ENCODE measurements at regions not wholly inside any gene's neighbourhood (a gene's known extent, or its start where the extent isn't known, plus 50 kb on each side); places are given as distances from the start of the nearest gene placed in this dataset.

DNA sequence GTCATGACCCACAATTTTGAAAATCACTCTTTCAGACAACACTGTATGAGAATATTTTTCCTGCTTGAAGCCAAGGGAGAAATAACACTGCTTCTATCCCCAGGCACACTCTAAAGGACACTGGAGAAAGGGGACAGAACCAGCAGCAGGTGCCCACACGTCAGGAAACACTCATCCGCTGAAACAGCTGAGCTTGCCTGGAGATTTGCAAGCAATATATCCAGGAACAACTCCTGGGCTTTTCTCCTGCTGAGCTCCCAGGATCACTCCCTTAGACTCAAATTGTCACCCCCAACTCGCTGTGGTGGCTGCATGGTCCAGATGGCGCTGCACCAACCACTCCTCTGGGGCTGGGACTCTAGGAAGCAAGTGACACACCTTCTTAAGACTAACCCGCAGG, 186.7 kb downstream of the ARL4C start:
- no peak for TF ChIP-seq CTCF (IDR thresholded peaks at IDR 0.05)
- TF ChIP-seq POLR2A (IDR thresholded peaks at IDR 0.05) = no peak
